ENCODE measurements at regions not wholly inside any gene's neighbourhood (a gene's known extent, or its start where the extent isn't known, plus 50 kb on each side); places are given as distances from the start of the nearest gene placed in this dataset.

DNA sequence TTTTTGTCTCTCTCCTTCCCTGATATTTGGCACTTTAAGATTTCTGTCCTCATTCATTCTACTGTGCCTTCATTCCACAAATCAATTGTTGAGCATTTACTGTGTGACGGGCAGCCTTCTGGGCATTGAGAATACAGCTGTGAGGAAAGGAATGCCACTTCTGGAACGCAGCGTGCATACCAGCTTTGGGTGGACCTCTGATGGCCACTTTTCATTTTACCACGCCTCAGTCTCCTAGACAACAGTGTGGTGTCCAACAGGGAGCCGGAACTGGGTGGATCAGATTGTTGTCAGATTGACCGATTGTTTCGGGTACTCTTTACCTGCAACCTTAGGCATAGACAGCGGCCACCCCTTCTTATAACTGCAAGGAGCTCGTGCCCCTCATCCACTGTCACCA lies 222.7 kb upstream of the DPP6 start:
- TF ChIP-seq CTCF (IDR thresholded peaks at IDR 0.05) (no peak), POLR2A (IDR thresholded peaks at IDR 0.05) (no peak), POLR2AphosphoS5 (IDR thresholded peaks at IDR 0.05) (no peak)
